Right lung (tissue), 2 donors: ENCODE measurements at regions not wholly inside any gene's neighbourhood (a gene's known extent, or its start where the extent isn't known, plus 50 kb on each side); places are given as distances from the start of the nearest gene placed in this dataset.
A peak's percentile ranks its signal among the peaks of the same experiment; 100 is the strongest.

Source experiments
- DNase-seq, 2 donors: peaks; one replicate each; pipeline ENCODE4 v3.0.0-alpha.2; 2013

DNA sequence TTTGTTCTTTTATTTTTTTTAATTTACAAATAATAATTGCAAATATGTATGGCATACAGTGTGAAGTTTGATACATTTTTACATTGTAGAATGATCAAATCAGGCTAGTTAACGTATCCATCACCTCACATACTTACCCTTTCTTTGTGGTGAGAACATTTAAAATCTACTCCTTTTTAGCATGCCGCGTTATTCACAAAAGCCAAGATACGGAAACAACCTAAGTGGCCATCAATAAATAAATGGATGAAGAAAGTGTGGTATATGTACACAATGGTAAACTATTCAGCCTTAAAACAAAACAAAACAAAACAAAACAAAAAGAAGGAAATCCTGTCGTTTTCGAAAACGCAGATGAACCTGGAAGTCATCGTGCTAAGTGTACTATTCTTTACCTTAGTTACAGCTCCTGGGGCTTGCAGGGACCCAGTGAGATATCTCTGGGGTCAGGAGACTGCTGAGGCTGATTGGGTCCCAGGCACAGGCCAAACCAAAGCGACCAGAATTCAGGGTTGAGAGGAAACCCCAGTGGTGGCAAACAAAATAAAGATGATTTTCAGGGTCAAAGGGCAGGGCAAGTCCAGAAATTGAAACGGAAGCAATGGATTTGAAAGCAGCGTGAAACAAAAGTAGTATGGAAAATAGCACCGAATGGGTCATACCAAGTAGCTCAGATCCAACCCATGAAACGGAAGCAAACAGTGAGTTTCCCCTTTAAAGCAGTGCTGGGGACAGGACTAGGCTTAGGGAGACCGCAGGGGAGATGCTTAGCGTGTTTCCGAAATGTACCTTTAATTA lies 188.2 kb downstream of the PLPP3 start:
- DNase-seq: no peak

DNA sequence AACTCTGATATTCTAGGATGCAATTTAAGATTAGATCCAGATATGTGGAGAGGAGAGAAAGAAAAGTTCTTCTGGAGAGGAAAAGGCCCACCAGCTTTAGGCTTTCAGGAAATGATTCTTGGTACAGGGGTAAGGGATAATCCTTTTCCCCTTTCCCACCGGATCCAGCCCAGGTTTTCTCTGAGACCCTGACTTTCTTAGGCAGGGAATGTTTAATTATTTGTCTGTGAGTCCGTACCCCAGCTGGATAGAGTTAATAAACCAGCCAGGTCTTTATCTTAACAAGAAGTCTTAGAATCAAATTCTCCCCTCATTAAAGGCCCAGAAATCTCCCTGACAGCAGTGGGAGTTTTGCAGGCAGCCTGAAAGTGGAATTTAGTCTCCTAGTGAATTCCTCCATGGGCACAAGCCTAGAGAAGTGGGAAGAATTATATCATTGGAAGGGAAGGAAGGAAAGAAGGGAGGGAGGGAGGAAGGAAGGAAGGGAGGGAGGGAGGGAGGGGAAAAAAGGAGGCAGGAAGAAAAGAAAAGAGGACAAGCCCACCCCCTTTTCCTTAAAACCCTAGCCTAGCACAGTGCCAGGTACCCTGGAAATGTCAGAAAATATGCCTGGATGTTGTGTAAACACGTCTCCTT lies 189.0 kb downstream of the PLPP3 start:
- no peak for DNase-seq

DNA sequence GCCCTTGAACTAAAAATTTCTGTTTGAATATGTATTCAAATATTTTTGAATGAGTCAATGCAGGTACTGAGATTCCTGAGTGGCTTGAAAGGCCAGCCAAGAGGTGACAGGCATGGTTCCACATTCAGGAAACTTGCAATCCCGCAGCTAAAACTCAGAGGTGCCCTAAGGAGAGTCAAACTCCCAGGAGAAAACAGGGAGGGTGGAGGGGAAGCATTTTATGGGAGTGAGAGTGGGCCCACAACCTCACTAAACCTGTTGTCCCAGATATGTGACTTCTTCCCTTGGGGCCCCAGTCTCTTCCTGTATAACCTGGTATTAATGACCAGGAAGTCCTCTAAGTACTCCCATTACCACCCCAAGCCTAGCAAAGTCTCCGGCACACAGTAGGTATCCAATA lies 189.6 kb downstream of the PLPP3 start:
- DNase-seq: no peak

DNA sequence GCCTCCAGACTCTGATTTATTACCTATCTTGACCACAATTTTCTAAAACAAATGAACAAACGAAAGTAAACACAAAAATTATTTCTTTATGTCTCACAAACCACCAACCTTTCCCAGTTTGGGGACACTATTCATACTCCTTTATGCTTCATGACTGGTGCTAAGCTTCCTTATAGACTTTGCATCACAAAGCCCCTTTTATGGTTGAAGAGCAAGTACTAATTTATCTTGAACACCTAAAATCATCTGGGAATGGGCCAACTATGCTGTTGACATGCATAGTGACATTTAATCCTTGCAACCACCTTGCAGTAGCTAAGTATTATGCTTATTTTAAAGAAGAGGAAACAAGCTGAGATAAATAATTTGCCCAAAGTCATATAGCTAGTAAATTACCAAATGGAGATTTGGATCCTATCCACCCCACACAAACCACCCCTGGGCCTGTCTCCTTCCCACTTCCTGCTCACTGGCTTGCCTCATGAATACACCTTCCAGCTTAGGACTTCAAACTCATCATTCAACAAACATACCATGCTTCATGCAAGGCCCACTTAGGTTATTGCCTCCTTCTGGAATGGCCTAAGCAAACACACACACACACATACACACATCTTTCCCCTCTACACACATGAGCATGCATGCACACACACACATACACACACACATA lies 192.2 kb downstream of the PLPP3 start:
- DNase-seq: no peak

DNA sequence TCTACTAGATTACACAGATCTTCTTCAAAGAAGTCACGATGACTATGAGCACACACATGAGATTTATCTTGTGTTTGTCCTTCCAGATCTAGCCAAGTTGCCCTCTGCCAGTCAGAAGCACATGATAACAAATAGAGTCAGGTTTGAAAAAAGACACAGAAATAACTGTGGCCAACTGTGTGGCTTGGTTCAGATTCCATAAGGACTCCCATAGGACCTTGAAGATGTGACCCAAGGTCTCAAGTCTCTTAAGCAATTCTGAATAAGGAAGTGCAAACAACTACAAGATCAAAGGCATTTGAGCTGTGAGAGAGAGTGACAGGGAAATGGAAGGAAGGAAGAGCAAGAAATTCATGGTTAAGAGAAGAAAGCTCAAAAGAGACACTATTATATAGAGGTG lies 194.0 kb downstream of the PLPP3 start:
- DNase-seq: no peak

DNA sequence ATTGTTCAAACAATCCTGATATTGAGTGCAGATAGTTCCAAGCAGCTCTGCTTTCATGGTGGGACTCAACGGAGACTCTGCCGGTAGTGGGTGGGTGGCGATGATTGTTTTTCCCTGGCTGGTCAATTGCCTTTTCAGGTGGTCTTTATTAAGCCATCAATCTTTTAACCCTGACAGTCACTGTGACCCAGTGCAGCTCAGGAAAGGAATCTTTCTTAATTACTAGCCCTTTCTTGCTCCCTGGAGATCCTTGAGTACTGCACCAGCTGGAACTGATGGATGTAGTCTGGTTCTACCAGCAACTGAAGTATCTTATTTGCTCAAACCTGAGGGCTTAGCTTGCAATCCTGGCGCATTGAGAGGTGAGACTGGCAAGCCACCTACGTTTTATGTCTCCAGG lies 196.4 kb downstream of the PLPP3 start:
- DNase-seq: no peak

DNA sequence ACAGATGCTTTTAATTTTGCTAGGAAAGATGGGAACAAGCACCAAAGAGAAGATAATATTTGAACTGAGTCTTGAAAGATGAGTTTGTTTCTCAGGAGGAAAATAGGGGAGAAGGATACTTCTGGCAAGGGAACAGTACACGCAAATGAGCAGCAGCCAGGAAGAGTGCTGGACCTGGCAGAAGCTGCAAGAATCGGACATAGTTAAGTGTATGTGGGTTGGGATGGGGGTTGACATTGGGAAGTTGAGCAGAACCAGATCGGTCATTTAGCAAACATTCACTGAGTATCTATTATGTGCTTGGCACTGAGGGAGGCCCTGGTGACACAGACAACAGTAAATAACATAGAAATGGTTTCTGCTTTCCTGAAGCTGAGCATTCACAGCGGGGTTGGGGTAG lies 198.8 kb downstream of the PLPP3 start:
- DNase-seq: no peak

DNA sequence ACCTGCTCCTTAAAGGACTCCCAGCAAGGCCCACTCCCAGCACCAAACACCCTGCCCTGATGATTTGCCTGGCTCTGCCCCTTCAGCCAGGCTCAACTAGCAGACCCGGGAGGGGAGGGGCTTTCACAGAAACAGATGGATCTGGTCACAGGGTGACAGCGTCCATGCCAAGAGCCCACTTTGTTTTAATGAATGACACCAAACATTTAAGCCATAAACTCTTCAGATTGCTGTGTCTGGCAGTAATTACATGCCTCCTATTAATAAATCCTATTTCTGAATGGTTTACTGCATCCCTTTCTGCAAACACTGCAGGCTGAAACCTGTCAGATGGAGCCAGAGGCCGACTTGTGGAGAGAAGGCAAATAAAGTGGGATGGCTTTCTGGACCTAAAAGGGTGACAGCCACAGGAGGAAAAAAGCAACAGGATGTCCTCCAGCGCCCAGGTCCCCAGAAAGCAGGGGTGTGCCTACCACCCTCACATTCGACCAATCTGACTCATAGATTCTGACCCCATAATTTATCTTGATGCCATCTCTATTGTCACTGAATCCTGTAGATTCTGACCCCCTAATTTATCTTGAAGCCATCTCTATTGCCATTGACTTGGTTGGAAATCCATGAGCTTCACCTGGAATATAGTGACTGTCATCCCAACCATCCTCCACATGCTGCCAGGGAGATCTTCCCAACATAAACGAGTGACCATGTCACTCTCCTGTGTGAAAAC lies 200.9 kb downstream of the PLPP3 start:
- DNase-seq: no peak

DNA sequence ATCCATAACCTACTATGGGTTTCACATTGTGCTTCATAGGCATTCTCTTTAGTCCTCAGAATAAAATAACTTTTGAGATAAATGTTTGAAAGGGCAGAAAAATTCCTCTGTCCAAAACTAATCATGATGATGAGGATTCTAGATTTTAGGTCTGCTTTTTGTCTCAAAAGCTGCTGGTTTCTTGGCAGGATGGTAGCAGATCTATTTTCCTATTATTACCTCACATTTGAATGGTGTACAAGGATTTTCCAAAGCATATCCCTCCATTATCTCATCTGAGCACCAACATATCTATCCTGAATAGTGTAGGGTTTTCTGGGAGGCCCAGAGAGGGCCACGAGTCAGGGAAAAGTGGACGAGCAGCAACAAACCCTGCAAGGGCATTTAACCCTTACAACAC lies 201.9 kb downstream of the PLPP3 start:
- DNase-seq: no peak

DNA sequence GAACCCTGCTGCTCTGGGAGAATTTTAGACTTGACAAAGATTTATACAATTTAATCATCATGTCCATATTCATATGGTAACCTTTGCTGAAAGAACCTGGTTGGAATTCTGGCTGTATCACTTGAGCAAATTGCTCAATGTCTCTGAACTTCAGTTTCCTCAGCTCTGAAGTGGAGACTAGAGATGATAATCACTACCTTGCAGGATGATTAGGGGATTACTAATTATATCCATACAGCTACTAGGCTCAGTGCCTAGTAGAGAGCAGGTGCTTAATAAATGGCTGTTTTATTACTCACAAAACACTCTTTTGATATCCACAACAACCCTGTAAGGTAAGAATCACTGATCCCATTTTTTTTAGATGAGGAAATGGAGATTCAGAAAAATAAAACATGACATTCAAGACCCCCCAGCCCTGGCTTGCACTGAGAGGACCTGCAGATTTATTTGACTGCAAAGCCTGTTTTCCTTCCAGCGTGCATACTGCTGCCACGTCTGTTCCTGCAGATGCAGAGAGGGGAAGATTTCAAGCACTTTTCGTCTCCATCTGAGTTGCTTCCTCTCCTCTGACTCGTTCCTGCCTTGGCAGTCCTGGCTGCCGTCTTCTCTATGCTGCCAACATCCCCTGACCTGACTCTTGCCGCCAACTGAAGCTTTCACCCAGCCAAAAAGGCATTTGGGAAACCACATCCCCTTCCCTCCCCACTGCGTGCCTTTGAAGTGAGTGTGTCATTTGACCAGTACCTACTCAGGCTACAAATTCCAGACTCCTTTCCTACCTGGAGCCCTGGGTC lies 203.0 kb downstream of the PLPP3 start:
- DNase-seq: no peak

DNA sequence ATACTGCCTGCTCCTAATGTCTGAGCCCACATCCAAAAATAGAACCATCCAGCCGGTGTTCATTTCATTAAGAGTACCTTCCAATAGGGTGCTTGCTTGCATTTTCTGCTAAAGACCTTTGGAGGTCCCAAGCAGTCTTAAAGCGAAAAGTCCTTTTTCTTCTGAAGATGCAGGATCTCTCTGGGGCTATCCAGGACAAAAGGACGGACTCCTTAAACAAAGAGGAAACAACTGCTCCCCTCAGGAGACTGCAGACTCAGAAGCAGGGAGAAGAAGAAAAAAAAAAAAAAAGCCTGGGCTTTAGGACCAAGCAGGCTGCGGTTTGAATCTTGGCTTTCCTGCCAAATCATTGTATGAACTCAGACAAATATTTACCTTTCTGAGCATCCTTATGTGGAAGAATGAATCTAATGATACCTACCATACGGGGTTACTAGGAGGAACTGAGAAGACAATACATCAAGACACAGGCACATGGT lies 204.0 kb downstream of the PLPP3 start:
- DNase-seq: no peak

DNA sequence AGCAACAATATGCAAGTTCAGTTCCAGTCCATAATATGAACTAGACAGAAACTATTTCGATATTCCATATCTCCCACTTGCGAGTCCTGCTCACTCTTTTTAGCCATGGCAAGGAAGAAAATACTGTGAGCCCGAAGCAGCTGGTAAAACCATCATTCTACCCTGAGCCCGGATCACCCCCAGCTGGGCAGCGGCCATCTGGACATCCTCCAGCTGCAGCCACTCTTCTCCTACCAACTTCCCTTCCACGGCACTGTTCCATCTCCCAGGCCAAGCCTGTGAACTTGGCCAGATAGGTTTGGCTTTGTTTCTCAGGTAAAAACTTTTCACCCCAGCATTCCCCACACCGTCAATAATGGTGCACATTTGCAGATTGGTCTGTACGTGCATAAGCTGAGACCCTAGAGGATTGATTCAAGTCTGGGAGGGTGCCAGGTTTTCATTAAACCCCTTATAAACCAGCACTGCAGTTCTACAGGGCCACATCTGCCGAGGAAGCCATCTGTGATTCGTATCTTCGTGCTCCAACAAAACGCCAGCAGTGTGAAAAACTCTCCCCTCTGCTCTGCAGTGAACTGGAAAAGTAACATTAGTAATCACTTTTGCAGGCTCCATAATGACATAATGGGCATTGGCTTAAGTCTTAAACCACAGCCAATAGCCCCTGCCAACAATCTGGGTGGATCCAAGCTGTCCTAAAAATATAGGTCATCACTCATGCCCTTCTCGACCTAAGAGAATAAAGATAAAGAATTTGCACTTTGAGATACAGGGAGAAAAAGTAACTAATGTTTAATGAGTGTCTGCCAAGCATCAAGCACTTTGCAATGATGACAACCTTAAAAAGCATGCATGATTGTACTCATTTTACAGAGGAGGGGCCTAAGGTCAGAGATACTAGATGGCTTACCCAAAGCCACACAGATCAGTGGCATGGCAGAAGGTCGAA lies 205.1 kb downstream of the PLPP3 start:
- peak in 1 of 2 donors; percentile 36 for DNase-seq

DNA sequence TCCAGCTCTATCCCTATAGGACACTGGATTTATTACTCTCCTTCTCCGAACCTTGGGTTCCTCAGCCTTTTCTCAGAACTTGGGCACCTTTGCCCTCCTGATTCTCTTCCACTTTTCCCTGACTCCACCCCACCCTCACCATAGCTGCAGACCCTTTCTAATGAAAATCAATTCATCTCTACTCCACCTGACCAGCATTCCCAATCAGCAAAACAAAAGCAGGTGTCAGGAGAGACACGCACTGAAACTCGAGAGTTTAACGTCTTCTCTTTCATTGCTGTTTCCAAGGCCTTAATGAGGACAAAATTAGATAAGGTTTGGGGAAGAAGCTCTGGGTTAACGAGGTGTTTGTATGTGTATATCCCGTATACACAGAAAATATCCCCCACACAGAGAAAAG lies 208.8 kb downstream of the PLPP3 start:
- DNase-seq: no peak

DNA sequence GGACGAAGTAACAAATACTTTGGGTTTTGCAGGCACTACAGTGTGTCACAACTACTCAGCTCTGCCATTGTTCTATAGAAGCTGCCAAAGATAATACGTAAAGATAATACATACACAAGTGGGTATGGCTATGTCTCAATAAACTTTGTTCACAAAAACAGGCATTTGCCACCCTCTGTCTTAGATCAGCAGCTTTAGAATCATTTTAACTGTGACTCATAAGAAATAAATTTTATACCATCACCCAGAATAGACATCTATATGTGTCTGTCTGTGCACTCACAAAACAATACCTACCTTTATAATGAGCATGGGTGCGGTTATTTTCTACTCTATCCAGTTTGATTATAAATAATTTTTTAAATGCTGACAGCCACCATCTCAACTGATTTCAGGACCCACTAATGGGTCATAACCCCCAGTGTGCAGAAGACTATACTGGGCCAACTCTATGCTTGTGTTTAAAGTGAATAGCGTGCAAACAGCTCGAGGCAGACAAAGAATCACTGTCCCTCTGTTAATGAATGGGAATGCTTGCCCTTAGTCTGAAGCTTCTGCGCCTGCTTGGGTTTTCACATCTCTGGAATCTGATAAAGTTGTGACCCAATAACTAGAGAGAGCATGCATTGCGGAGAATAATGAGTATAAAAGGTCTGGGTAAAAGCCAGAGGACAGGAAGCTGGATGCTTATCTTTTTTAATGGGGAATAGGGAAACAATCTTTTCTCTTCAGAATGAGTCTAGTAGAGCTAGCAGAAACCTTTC lies 216.2 kb downstream of the PLPP3 start:
- DNase-seq: no peak

DNA sequence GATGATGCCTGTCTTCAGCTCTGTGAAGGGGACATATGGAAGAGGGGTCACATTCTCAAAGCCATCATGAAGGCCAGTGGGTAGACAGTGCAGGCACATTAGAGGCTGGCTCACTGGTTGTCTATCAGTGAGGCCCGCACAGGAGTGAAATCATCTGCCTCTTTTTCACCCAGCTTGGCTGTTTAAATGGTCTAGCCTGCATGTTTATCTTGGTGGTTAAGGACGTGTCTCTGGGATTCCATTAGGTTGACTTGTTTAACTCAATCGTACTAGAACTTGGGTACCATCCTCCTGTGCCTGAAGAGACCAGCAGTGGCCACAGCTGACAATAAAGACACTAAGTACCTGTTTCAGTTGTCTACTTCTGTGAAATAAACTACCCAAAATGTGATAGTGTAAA lies 219.3 kb downstream of the PLPP3 start:
- DNase-seq: no peak

DNA sequence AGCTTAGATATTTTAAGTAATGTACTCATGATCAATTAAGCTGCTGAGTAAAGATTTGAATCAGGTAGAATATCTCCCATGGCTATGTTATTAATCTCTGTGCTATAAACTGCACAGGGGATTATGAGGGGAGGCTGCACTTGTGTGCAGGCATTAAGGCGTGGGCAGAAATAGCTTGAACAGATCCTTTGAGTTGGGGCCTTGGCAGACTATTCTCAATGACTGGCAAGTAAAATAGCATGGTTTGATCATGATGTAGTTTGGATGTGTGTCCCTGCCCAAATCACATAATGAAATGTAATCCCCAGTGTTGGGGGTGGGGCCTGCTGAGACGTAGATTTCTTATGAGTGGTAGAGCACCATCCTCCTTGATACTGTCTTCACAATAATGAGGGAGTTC lies 220.3 kb downstream of the PLPP3 start:
- DNase-seq: no peak

DNA sequence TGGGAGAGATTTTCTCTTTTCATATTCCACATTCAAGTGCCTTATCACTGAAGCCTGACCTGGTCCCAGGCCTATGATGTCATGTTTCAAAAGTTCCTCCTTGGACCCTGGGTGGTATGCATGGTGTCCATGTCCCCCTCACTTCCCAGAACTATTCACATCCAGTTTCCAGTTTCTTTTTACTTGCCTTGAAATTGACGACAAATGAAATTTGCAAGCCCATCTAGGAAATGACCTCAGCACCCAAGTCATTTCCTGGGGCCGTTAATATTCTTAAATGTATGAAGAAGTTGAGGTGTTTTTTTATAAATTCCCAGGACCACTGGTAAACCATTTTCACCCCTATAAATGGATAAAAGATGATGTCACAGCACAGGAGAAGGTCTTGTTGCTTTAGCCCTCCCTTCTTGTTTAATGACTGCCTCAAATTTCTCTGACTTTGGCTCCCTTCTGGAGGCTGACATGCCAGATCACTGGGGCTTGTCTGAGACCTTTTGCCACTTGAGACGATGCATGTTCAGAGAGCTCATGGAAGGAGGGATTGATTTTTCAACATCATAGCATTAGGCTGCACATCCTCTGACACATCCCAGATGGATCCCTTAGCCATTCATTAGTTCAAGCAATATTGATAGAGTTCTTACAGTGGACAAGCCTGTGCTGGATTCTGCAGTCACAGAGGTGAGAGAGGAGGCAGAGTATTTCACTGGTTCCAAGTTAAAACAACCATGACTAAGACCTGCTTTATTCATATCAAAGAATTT lies 221.3 kb downstream of the PLPP3 start:
- no peak for DNase-seq

DNA sequence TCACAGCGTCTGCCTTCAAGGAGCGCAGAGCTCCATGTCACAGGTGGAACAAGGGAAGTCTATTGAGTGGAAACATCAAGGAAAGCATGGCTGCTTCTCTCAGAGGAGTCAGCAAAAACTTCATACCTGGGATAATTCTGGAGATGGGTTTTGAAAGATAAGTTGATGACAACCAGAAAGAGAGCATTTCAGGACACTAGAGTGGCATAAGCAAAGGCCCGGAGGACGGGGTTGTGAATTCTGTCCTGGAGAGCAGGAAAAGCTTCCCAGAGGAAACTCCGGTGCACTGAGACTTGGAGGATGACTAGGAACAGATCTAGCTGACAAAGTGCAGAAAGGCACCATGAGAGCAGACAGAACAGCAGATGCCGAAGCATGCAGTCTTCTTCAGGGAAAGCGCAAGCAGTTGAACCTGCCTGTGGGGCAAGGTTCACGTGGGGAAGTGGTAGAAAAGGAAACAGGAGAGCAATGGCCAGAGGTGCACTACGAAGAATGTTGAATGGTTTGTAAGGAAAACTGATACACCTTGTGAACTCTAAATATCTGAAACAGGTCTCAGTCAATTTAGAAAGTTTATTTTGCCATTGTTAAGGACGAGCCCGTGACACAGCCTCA lies 222.9 kb downstream of the PLPP3 start:
- DNase-seq: no peak
